H1 (cell line): ENCODE measurements at regions not wholly inside any gene's neighbourhood (a gene's known extent, or its start where the extent isn't known, plus 50 kb on each side); places are given as distances from the start of the nearest gene placed in this dataset.

ENCODE experiments used
- CTCF ChIA-PET: fragments of 300-600 bp; sonication (Branson Sonifier 250); formaldehyde crosslinking; loops from one replicate; lab custom pipeline; 2021; ENCODE audit not compliant: partially characterized antibody; lab: Charles Lee
- POLR2A ChIA-PET: fragments of 300-600 bp; sonication (Branson Sonifier 250); formaldehyde crosslinking; loops from one replicate; lab custom pipeline; 2021; ENCODE audit warnings: inconsistent platforms; ENCODE audit not compliant: partially characterized antibody; lab: Charles Lee
- DNase-seq, 2 experiments: peaks; one replicate each; pipeline versions ENCODE4 v3.0.0 to v3.0.0-alpha.2; 2010 to 2022; ENCODE audit warnings: low spot score in 2 of 2, low read depth in 1 of 2, mixed read lengths in 1 of 2
- FAIRE-seq: peaks from 2 replicates; lab custom pipeline; 2011; peaks lifted over from hg19 to GRCh38; lab: Jason Lieb, UNC
- H2AFZ ChIP-seq: 2 replicates; pipeline ENCODE4 v1.8.1; 2012; ENCODE audit warnings: low read length, inconsistent platforms
- H2AK5ac ChIP-seq: 2 replicates; pipeline ENCODE4 v1.6.1; 2013; ENCODE audit warnings: low read depth, low read length
- H2BK120ac ChIP-seq: replicated peaks from 2 replicates; pipeline ENCODE3; 2013; ENCODE audit warnings: low read depth, low read length, inconsistent platforms
- H2BK12ac ChIP-seq: 2 replicates; pipeline ENCODE4 v1.6.1; 2013; ENCODE audit warnings: low read depth, low read length
- H2BK15ac ChIP-seq: 2 replicates; pipeline ENCODE4 v1.6.1; 2013; ENCODE audit warnings: low read length
- H2BK20ac ChIP-seq: 2 replicates; pipeline ENCODE4 v1.6.1; 2013; ENCODE audit warnings: low read length
- H2BK5ac ChIP-seq: 2 replicates; pipeline ENCODE4 v1.6.1; 2013; ENCODE audit warnings: low read depth, low read length
- H3K14ac ChIP-seq: 2 replicates; pipeline ENCODE4 v1.6.1; 2013; ENCODE audit warnings: inconsistent platforms; ENCODE audit not compliant: insufficient read length
- H3K18ac ChIP-seq: 2 replicates; pipeline ENCODE4 v1.6.1; 2013; ENCODE audit warnings: low read length; ENCODE audit errors: extremely low read depth
- H3K23ac ChIP-seq: 2 replicates; pipeline ENCODE4 v1.6.1; 2013; ENCODE audit warnings: inconsistent platforms; ENCODE audit not compliant: insufficient read length
- H3K23me2 ChIP-seq: 2 replicates; pipeline ENCODE4 v1.6.1; 2013; ENCODE audit warnings: low read depth, low read length
- H3K27ac ChIP-seq: 2 replicates; pipeline ENCODE4 v1.6.1; 2011; ENCODE audit warnings: low read depth, low read length, inconsistent platforms
- H3K27me3 ChIP-seq, 4 experiments: replicated peaks in 1 of 4; 1 replicate in 1 of 4; 2 replicates in 3 of 4; pipeline versions ENCODE4 v1.6.1 to v1.8.1; 2011 to 2013; ENCODE audit warnings: low read length in 3 of 4, mild to moderate bottlenecking in 3 of 4, inconsistent platforms in 2 of 4, mixed read lengths in 2 of 4, moderate library complexity in 1 of 4; ENCODE audit not compliant: control insufficient read depth in 3 of 4, insufficient read depth in 3 of 4; ENCODE audit errors: extremely low read depth in 1 of 4
- H3K36me3 ChIP-seq, 4 experiments: 2 replicates each; pipeline versions ENCODE4 v1.6.1 to v1.8.1; 2011 to 2013; ENCODE audit warnings: mild to moderate bottlenecking in 4 of 4, low read length in 3 of 4, moderate library complexity in 2 of 4, control low read depth in 1 of 4, inconsistent platforms in 1 of 4; ENCODE audit not compliant: insufficient read depth in 4 of 4, control insufficient read depth in 2 of 4
- H3K4ac ChIP-seq: replicated peaks from 2 replicates; pipeline ENCODE3; 2013; ENCODE audit warnings: low read length, low read depth, mixed read lengths, inconsistent platforms; ENCODE audit not compliant: insufficient read length
- H3K4me1 ChIP-seq, 4 experiments: replicated peaks in 1 of 4; 1 replicate in 1 of 4; 2 replicates in 3 of 4; pipeline versions ENCODE4 v1.6.1 to v1.8.1; 2011 to 2013; ENCODE audit warnings: low read length in 3 of 4, inconsistent platforms in 2 of 4, mixed read lengths in 1 of 4; ENCODE audit not compliant: insufficient read depth in 4 of 4, control insufficient read depth in 3 of 4
- H3K4me2 ChIP-seq, 2 experiments: 2 replicates each; pipeline versions ENCODE4 v1.6.1 to v1.8.1; 2011 to 2013; ENCODE audit warnings: low read depth in 2 of 2, low read length in 2 of 2, control low read depth in 1 of 2, inconsistent platforms in 1 of 2, mild to moderate bottlenecking in 1 of 2; ENCODE audit not compliant: insufficient read depth in 1 of 2
- H3K4me3 ChIP-seq, 4 experiments: fragments of 200-600, 300-600 bp in 1 of 4; sonication (generic), shearing (Covaris generic), sonication (Bioruptor Twin) in 1 of 4; 2 replicates each; pipeline versions ENCODE4 v1.5.1 to v1.8.1; 2011 to 2016; ENCODE audit warnings: low read length in 4 of 4, low read depth in 3 of 4, control low read depth in 2 of 4, inconsistent platforms in 2 of 4, mild to moderate bottlenecking in 2 of 4, mixed read lengths in 1 of 4, moderate library complexity in 1 of 4; ENCODE audit not compliant: insufficient read depth in 2 of 4; ENCODE audit errors: extremely low read depth in 1 of 4
- H3K56ac ChIP-seq: replicated peaks from 2 replicates; pipeline ENCODE3; 2013; ENCODE audit warnings: low read depth, mild to moderate bottlenecking, mixed read lengths, low read length, inconsistent platforms; ENCODE audit not compliant: insufficient read length
- H3K79me1 ChIP-seq: 2 replicates; pipeline ENCODE4 v1.6.1; 2013; ENCODE audit warnings: low read depth, low read length, control low read depth
- H3K79me2 ChIP-seq, 2 experiments: 2 replicates each; pipeline versions ENCODE4 v1.6.1 to v1.8.1; 2012 to 2013; ENCODE audit warnings: low read length in 2 of 2, mild to moderate bottlenecking in 2 of 2, inconsistent platforms in 1 of 2; ENCODE audit not compliant: insufficient read depth in 2 of 2, control insufficient read depth in 1 of 2
- H3K9ac ChIP-seq, 4 experiments: replicated peaks in 1 of 4; 1 replicate in 1 of 4; 2 replicates in 3 of 4; pipeline versions ENCODE4 v1.6.1 to v1.8.1; 2011 to 2013; ENCODE audit warnings: low read depth in 3 of 4, low read length in 3 of 4, control low read depth in 2 of 4, mild to moderate bottlenecking in 2 of 4, moderate library complexity in 2 of 4, inconsistent platforms in 1 of 4; ENCODE audit errors: extremely low read depth in 1 of 4
- H3K9me3 ChIP-seq, 2 experiments: 2 replicates each; pipeline versions ENCODE4 v1.6.1 to v1.8.1; 2012 to 2013; ENCODE audit warnings: mild to moderate bottlenecking in 2 of 2, moderate library complexity in 2 of 2, control low read depth in 1 of 2, inconsistent platforms in 1 of 2, low read depth in 1 of 2, low read length in 1 of 2, mixed read lengths in 1 of 2; ENCODE audit not compliant: insufficient read depth in 2 of 2
- H4K20me1 ChIP-seq, 2 experiments: replicated peaks in 1 of 2; 2 replicates each; pipeline versions ENCODE3 to v1.8.1; 2011 to 2013; ENCODE audit warnings: inconsistent platforms in 2 of 2, low read length in 2 of 2, mild to moderate bottlenecking in 1 of 2; ENCODE audit not compliant: insufficient read depth in 2 of 2, control insufficient read depth in 1 of 2
- H4K5ac ChIP-seq: 2 replicates; pipeline ENCODE4 v1.6.1; 2013; ENCODE audit warnings: low read length, low read depth, mixed read lengths, inconsistent platforms; ENCODE audit not compliant: insufficient read length
- H4K8ac ChIP-seq: 2 replicates; pipeline ENCODE4 v1.8.0; 2013; ENCODE audit warnings: mild to moderate bottlenecking, moderate library complexity, low read length, inconsistent platforms; ENCODE audit not compliant: insufficient read depth; ENCODE audit errors: extremely low read depth
- H4K91ac ChIP-seq: replicated peaks from 2 replicates; pipeline ENCODE3; 2013; ENCODE audit warnings: low read length, mixed read lengths, inconsistent platforms; ENCODE audit not compliant: insufficient read length
- BCL11A ChIP-seq, 2 experiments: IDR thresholded peaks; one replicate each; pipeline ENCODE4 v1.6.1; 2011; ENCODE audit warnings: low read depth in 2 of 2, low read length in 2 of 2, mild to moderate bottlenecking in 2 of 2
- SP1 ChIP-seq: IDR thresholded peaks from 2 replicates; pipeline ENCODE4 v1.6.1; 2011; ENCODE audit warnings: low read depth, low read length
- WGBS, 2 experiments: shearing (Covaris generic) in 1 of 2; methylation state at CpG; one replicate each; pipeline versions ENCODE4 v1.1.6 to v1.1.7; 2013 to 2015; ENCODE audit warnings: low lambda C conversion rate in 2 of 2, mixed read lengths in 2 of 2, inconsistent platforms in 1 of 2, low coverage in 1 of 2, missing lambda C conversion rate in 1 of 2; ENCODE audit not compliant: insufficient replicate concordance in 2 of 2, insufficient coverage in 1 of 2, insufficient read length in 1 of 2; ENCODE audit errors: extremely low coverage in 1 of 2, missing lambda C conversion rate in 1 of 2; 5-methylcytosine and 5-hydroxymethylcytosine counted together
- TF ChIP-seq, protein P1 (sequence below): IDR thresholded peaks from 2 replicates; pipeline ENCODE4 v1.6.1; 2012; ENCODE audit warnings: inconsistent platforms

DNA sequence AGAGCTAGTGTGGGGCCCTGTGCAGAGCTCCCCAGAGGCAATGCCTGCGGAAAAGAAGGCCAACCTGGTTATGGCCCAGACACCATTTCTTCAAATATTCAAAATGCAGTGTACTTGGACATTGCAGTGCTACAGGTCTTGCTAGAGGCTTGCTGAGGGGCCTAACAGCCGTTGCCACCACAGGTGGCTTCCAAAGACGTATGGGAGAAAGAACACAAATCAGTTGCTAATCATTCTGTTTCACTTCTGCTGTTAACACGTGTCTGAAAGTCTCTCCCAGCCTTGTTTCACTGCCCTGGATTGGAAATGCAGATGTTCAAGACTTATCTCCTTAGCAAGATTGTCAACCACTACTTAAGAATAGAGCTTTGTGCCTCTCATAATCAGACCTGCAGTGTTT, 925.9 kb downstream of the GALC start:
- H3K4me2 ChIP-seq: no peak overlapping the region
- no peak overlapping the region for H3K23ac ChIP-seq
- H2BK20ac ChIP-seq: no peak overlapping the region
- no peak overlapping the region for H2AK5ac ChIP-seq
- H3K18ac ChIP-seq: no peak overlapping the region
- no peak overlapping the region for H3K4me3 ChIP-seq
- no peak overlapping the region for H2BK120ac ChIP-seq
- H3K9ac ChIP-seq: no peak overlapping the region
- CTCF ChIA-PET: interaction anchor here (0.6 to 3.3 kb wide), 5 partner anchors 9 to 253 kb away, joined by 3 to 20 read pairs (median 3); no protein-coding TSS in a partner anchor
- H3K79me2 ChIP-seq: no peaks in the 10 kb centered on the region
- no peak overlapping the region for H4K5ac ChIP-seq
- no peak overlapping the region for H4K8ac ChIP-seq
- H3K4ac ChIP-seq: no peak overlapping the region
- FAIRE-seq: no peak
- DNase-seq: no peak
- no peak overlapping the region for H2BK15ac ChIP-seq
- no peaks in the 10 kb centered on the region for H3K9me3 ChIP-seq
- POLR2A ChIA-PET: no interaction called here
- H3K23me2 ChIP-seq: no peaks in the 10 kb centered on the region
- H3K56ac ChIP-seq: no peak overlapping the region
- H3K14ac ChIP-seq: no peak overlapping the region
- no peaks in the 10 kb centered on the region for H3K36me3 ChIP-seq
- WGBS, 2 experiments: 91% methylated on average over 4 of the region's 4 CpGs; no CpG with 5 or more reads in 1 of the 2 experiments
- H3K79me1 ChIP-seq: no peaks in the 10 kb centered on the region
- H4K20me1 ChIP-seq: no peaks in the 10 kb centered on the region
- no peak overlapping the region for H3K27ac ChIP-seq
- no peaks in the 10 kb centered on the region; a peak in 1 of 7 replicates for H3K27me3 ChIP-seq
- H2BK12ac ChIP-seq: no peak overlapping the region
- no peaks in the 10 kb centered on the region for H3K4me1 ChIP-seq
- H2BK5ac ChIP-seq: no peak overlapping the region
- no peak overlapping the region for H4K91ac ChIP-seq
- no peak overlapping the region for H2AFZ ChIP-seq
- no peak for TF ChIP-seq SP1
- no peak for TF ChIP-seq BCL11A (IDR thresholded peaks at IDR 0.05; ENCODE audit: low read depth in 2 of 2, low read length in 2 of 2)
- TF ChIP-seq, protein P1, sequence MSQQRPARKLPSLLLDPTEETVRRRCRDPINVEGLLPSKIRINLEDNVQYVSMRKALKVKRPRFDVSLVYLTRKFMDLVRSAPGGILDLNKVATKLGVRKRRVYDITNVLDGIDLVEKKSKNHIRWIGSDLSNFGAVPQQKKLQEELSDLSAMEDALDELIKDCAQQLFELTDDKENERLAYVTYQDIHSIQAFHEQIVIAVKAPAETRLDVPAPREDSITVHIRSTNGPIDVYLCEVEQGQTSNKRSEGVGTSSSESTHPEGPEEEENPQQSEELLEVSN: no peak
